ENCODE measurements at regions not wholly inside any gene's neighbourhood (a gene's known extent, or its start where the extent isn't known, plus 50 kb on each side); places are given as distances from the start of the nearest gene placed in this dataset.

GRCh38 chr2:506451-506850 is 170.8 kb downstream of the TMEM18 start:
- Mint-ChIP-seq H3K4me1 (ENCODE audit: low read depth) (no peaks in the 10 kb centered on the region), H3K4me3 (no peak overlapping the region), H3K36me3 (ENCODE audit: low read depth) (no peaks in the 10 kb centered on the region), H3K9me3 (peaks cover 4% of the 10 kb centered on the region), H3K27me3 (peaks cover 8% of the 10 kb centered on the region), H3K27ac (no peak overlapping the region)
- DNase-seq = no peak

GRCh38 chr2:505941-506340 is 171.3 kb downstream of the TMEM18 start:
- DNase-seq = no peak
- no peak overlapping the region for H3K27ac Mint-ChIP-seq
- H3K4me1 Mint-ChIP-seq (ENCODE audit: low read depth) = no peaks in the 10 kb centered on the region
- H3K9me3 Mint-ChIP-seq = peaks cover 4% of the 10 kb centered on the region
- H3K36me3 Mint-ChIP-seq (ENCODE audit: low read depth) = no peaks in the 10 kb centered on the region
- no peak overlapping the region for H3K4me3 Mint-ChIP-seq
- peaks cover 11% of the 10 kb centered on the region for H3K27me3 Mint-ChIP-seq

DNA sequence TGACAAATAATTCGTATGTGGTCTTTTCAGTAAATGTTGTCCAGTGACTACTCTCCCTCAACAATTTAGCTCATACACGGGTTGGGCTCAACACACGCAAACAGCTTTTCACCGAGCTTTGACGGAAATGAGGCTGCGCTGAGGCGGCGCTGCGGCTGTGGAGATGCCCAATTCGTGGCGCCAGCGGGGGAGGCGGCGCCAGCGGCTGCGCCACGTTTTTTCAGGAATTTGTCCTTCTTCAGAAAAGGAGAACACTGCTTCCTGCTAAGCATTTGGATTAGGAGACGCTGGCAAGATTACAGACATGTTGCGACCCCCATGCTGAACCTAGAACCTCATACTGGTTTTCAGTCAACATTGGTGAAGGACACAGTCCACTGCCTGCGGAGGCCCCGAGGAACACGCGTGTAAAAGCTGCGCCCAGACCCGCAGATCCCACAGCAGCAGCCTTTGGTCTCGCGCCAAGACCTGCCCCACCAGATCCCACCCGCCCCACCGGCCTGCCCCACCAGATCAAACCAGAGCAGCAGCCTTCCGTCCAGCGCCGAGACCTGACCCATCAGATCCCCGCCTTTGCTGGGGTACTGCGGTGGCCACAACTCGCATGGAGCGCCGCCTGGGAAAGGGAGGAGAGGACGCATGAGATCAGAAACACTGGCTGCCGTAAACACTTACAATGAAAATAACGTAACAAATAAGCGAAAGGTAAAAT is 173.8 kb downstream of the TMEM18 start:
- H3K27me3 Mint-ChIP-seq = peaks cover 21% of the 10 kb centered on the region
- no peak overlapping the region for H3K4me3 Mint-ChIP-seq
- H3K27ac Mint-ChIP-seq = no peak overlapping the region
- no peaks in the 10 kb centered on the region for H3K4me1 Mint-ChIP-seq (ENCODE audit: low read depth)
- H3K36me3 Mint-ChIP-seq (ENCODE audit: low read depth) = no peaks in the 10 kb centered on the region
- no peaks in the 10 kb centered on the region for H3K9me3 Mint-ChIP-seq
- no peak for DNase-seq

DNA sequence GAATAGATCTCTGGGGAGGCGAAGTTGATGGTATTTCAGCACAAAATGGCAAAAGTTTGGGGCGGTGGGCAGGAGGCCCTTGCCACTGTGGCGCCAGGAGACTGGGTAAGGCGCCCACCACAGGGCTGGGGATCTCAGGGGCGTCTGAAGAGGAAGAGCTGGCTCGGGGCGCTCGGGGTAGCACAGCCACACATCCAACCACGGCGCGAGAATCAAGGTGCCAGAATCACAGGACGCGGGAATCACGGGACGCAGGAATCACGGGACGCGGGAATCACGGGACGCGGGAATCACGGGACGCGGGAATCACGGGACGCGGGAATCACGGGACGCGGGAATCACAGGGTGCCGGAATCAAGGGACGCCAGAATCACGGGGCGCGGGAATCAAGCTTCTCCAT is 174.4 kb downstream of the TMEM18 start:
- Mint-ChIP-seq H3K36me3 (ENCODE audit: low read depth) (no peaks in the 10 kb centered on the region), H3K4me3 (no peak overlapping the region), H3K27me3 (peaks cover 21% of the 10 kb centered on the region), H3K4me1 (ENCODE audit: low read depth) (no peaks in the 10 kb centered on the region), H3K27ac (no peak overlapping the region), H3K9me3 (no peaks in the 10 kb centered on the region)
- DNase-seq = no peak

DNA sequence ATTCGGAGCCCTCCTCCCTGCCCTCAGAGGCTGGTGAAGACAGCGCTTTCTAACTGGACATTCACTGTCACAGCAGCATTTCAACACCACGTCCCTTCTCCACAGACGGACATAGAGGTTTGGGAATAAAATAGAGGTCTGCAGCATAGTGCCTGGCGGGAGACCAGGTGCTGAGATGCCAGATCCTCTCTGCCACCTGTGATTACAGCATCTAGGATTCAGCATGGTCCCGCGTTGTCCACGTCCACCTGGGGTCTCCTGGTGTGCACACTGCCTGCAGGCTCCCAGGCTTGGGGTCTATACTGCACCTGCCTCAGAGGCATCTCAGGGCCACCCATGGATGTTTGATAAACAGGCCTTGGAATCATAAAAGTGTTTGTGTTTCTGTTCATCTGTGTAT is 175.5 kb downstream of the TMEM18 start:
- no peak overlapping the region for H3K4me3 Mint-ChIP-seq
- peaks cover 21% of the 10 kb centered on the region for H3K27me3 Mint-ChIP-seq
- no peaks in the 10 kb centered on the region for H3K36me3 Mint-ChIP-seq (ENCODE audit: low read depth)
- no peak overlapping the region for H3K27ac Mint-ChIP-seq
- DNase-seq = no peak
- H3K9me3 Mint-ChIP-seq = no peaks in the 10 kb centered on the region
- no peaks in the 10 kb centered on the region for H3K4me1 Mint-ChIP-seq (ENCODE audit: low read depth)

DNA sequence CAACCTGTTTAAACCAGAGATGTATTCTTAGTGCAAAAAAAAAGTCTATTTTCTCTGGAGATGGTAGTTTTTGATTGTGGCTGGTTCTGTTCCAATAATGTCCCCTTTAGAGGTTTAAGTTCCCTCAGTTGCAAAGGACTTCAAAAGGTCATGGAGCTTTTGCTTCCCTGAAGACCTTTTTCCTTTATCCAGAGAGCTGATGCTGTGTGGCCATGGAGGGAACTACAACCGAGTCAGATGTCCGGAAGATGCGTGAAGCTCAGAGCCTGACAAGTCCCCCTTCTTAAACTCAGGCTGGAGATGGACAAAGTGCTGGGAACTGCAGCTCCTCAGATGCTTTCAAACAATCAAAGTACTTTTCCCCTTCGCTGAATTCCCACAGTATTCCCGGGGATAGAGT is 176.1 kb downstream of the TMEM18 start:
- H3K9me3 Mint-ChIP-seq = no peaks in the 10 kb centered on the region
- H3K36me3 Mint-ChIP-seq (ENCODE audit: low read depth) = no peaks in the 10 kb centered on the region
- H3K27me3 Mint-ChIP-seq = peaks cover 21% of the 10 kb centered on the region
- no peak overlapping the region for H3K4me3 Mint-ChIP-seq
- no peak overlapping the region for H3K27ac Mint-ChIP-seq
- no peaks in the 10 kb centered on the region for H3K4me1 Mint-ChIP-seq (ENCODE audit: low read depth)
- no peak for DNase-seq

- H3K27ac Mint-ChIP-seq = no peak overlapping the region
- no peaks in the 10 kb centered on the region for H3K9me3 Mint-ChIP-seq
- no peak for DNase-seq
- peaks cover 21% of the 10 kb centered on the region for H3K27me3 Mint-ChIP-seq
- H3K4me1 Mint-ChIP-seq (ENCODE audit: low read depth) = no peaks in the 10 kb centered on the region
- H3K36me3 Mint-ChIP-seq (ENCODE audit: low read depth) = no peaks in the 10 kb centered on the region
- H3K4me3 Mint-ChIP-seq = no peak overlapping the region
Measured at GRCh38 chr2:499726-500125, 177.5 kb downstream of the TMEM18 start.

- no peak for DNase-seq
- Mint-ChIP-seq H3K9me3 (no peaks in the 10 kb centered on the region), H3K36me3 (ENCODE audit: low read depth) (no peaks in the 10 kb centered on the region), H3K4me1 (ENCODE audit: low read depth) (no peaks in the 10 kb centered on the region), H3K4me3 (no peak overlapping the region), H3K27ac (no peak overlapping the region), H3K27me3 (peaks cover 20% of the 10 kb centered on the region)
Measured at GRCh38 chr2:498493-499178, 178.6 kb downstream of the TMEM18 start.

- no peaks in the 10 kb centered on the region for H3K4me1 Mint-ChIP-seq (ENCODE audit: low read depth)
- no peak overlapping the region for H3K27ac Mint-ChIP-seq
- H3K9me3 Mint-ChIP-seq = no peaks in the 10 kb centered on the region
- DNase-seq = no peak
- H3K4me3 Mint-ChIP-seq = no peak overlapping the region
- no peaks in the 10 kb centered on the region for H3K36me3 Mint-ChIP-seq (ENCODE audit: low read depth)
- peaks cover 25% of the 10 kb centered on the region for H3K27me3 Mint-ChIP-seq
Measured at GRCh38 chr2:497770-498492, 179.3 kb downstream of the TMEM18 start.

GRCh38 chr2:496729-497128 is 180.5 kb downstream of the TMEM18 start:
- Mint-ChIP-seq H3K4me3 (no peak overlapping the region), H3K27ac (no peak overlapping the region), H3K4me1 (ENCODE audit: low read depth) (no peaks in the 10 kb centered on the region), H3K36me3 (ENCODE audit: low read depth) (no peaks in the 10 kb centered on the region), H3K9me3 (no peaks in the 10 kb centered on the region), H3K27me3 (peaks cover 21% of the 10 kb centered on the region)
- DNase-seq = no peak

DNA sequence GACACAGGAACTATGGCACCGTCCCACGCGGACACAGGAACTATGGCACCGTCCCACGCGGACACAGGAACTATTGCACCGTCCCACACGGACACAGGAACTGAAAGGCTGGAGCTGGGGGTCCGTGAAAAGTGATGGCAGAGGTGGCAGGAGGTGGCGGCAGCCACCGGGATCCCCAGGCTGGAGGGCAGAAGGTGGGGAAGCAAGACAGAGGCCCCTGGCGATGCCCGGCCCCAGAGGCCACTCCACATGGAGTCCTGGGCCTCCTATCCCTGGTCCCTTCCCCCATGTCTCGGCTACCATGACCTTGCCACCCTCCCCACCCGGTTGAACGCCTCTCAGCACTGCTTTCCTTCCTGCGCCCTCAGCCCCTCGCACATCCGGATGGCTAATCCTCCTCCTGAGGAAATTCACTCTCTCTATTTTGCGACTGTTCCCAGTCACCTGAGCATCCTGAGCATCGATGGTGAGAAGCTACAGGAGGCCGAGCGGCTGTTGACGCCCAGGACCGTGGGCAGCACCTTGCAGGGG is 181.4 kb downstream of the TMEM18 start:
- no peak for DNase-seq
- no peaks in the 10 kb centered on the region for H3K36me3 Mint-ChIP-seq (ENCODE audit: low read depth)
- H3K9me3 Mint-ChIP-seq = no peaks in the 10 kb centered on the region
- no peak overlapping the region for H3K4me3 Mint-ChIP-seq
- H3K27me3 Mint-ChIP-seq = peaks cover 17% of the 10 kb centered on the region
- no peak overlapping the region for H3K27ac Mint-ChIP-seq
- H3K4me1 Mint-ChIP-seq (ENCODE audit: low read depth) = no peaks in the 10 kb centered on the region

- peaks cover 16% of the 10 kb centered on the region for H3K27me3 Mint-ChIP-seq
- no peaks in the 10 kb centered on the region for H3K36me3 Mint-ChIP-seq (ENCODE audit: low read depth)
- H3K4me3 Mint-ChIP-seq = no peak overlapping the region
- H3K9me3 Mint-ChIP-seq = no peaks in the 10 kb centered on the region
- H3K27ac Mint-ChIP-seq = no peak overlapping the region
- H3K4me1 Mint-ChIP-seq (ENCODE audit: low read depth) = no peaks in the 10 kb centered on the region
- no peak for DNase-seq
Measured at GRCh38 chr2:494853-495252, 182.4 kb downstream of the TMEM18 start.

DNA sequence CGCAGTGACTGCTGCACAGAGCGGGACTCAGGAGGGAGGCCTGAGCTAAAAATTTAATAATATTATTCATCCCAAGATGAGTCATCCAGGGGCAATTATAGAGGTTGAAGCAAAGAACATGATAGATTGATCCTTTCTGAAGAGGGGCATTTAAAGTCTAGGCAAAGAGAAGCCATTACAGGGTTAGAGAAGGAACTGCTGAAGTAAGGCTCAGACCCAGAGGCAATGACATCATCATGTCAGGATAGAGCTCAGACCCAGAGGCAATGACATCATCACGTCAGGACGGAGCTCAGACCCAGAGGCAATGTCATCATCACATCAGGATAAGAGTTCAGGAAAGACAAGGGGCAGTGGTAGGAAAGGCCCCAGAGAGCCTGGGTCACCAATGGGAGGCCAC is 184.0 kb downstream of the TMEM18 start:
- H3K9me3 Mint-ChIP-seq = no peaks in the 10 kb centered on the region
- H3K4me3 Mint-ChIP-seq = no peak overlapping the region
- no peaks in the 10 kb centered on the region for H3K36me3 Mint-ChIP-seq (ENCODE audit: low read depth)
- DNase-seq = no peak
- peaks cover 8% of the 10 kb centered on the region for H3K27me3 Mint-ChIP-seq
- H3K4me1 Mint-ChIP-seq (ENCODE audit: low read depth) = no peaks in the 10 kb centered on the region
- no peak overlapping the region for H3K27ac Mint-ChIP-seq

DNA sequence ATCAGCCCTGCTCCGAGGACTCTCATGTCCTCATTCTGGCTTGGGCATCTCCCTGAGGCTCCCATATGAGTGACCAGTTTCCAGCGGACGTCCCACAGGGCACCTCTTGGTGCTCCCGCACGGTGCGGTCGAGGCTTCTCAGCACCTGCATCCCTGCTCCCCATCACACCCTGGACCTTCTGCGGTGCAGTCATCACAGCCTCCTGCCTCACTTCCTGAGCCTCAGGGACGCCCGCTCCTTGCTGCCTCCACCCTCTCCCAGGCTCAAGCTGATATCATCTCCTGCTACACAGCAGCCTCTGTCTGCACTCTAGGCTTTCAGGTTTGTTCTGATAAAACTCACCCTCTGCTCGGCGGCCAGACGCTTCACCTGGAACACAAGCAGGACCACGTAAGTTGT is 185.0 kb downstream of the TMEM18 start:
- Mint-ChIP-seq H3K9me3 (no peaks in the 10 kb centered on the region), H3K4me1 (ENCODE audit: low read depth) (no peaks in the 10 kb centered on the region), H3K36me3 (ENCODE audit: low read depth) (no peaks in the 10 kb centered on the region), H3K27ac (no peak overlapping the region), H3K27me3 (peaks cover 8% of the 10 kb centered on the region), H3K4me3 (no peak overlapping the region)
- no peak for DNase-seq

- no peak for DNase-seq
- H3K4me1 Mint-ChIP-seq (ENCODE audit: low read depth) = no peaks in the 10 kb centered on the region
- H3K4me3 Mint-ChIP-seq = no peak overlapping the region
- H3K9me3 Mint-ChIP-seq = no peaks in the 10 kb centered on the region
- no peak overlapping the region for H3K27ac Mint-ChIP-seq
- peaks cover 8% of the 10 kb centered on the region for H3K27me3 Mint-ChIP-seq
- no peaks in the 10 kb centered on the region for H3K36me3 Mint-ChIP-seq (ENCODE audit: low read depth)
Measured at GRCh38 chr2:489838-490237, 187.4 kb downstream of the TMEM18 start.

Data from activated T-cell treated with anti-CD3 and anti-CD28 coated beads, Interleukin-2, amount 50 U/mL, for 24 hours (primary cell).